GM18867 (cell line): ENCODE measurements at regions not wholly inside any gene's neighbourhood (a gene's known extent, or its start where the extent isn't known, plus 50 kb on each side); places are given as distances from the start of the nearest gene placed in this dataset.
"Not testable (repeated sequence)": the region's sequence is repeated elsewhere in the genome, so short reads cannot be mapped to it uniquely, and the experiment has no call there.

Experiments used
- ATAC-seq: cut with Tn5 transposase; IDR thresholded peaks from one replicate; pipeline ENCODE4 v1.9.1; 2021; ENCODE audit warnings: mild to moderate bottlenecking, moderate library complexity; ENCODE audit not compliant: unreplicated experiment

DNA sequence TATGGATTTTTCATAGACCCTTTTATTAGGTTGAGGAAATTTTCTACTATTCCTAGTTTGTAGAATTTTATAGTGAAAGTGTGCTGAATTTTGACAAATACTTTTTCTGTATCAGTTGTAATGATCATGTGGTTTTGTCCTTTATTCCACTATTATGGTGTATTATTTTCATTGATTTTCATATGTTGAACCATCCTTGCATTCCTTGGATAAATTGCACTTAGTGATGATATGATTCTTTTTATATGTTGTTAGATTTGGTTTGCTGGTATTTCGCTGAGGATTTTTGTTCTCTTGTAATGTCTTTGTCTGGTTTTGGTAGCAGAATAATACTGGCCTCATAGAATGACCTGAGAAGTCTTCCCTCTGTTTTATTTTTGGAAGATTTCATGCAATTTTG is 140.6 kb upstream of the CDK6 start:
- ATAC-seq = no peak

DNA sequence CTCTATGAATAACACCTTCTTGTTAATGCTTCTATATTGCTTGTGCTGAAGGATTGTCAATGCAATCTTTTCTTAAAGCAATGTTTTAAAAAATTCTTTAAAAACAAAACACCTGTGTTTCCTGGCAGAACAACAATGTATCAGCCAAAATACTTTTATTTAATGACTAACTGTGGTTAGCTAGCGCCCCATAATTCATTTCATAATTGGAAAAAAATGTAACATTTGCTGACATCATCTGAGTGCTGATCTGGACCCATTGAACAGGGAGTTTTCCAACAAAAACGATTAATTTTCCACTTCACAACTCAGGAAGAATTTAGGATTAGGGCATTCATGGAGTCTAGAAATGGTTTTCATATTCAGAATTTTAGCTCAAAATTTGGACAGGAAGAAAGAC is 137.6 kb upstream of the CDK6 start:
- no peak for ATAC-seq

DNA sequence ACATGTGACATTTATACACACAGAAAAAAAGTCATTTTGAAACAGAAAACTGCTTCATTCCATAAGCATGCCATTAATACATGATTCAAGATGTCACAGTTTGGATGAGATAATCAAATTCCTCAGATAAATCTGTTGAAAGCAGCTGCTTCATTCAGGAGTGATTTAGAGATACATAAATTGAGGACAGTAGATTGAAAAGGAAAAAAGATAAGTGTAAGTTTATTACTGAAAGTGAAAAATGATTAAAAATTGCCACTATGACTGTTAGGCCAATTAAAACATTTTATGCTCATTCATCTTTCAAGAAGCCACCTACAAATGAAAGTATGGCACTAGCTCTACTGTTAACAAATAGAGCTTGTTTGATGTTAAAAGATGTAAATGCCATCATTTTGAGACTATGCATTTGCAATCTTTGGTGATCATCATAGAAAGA is 136.9 kb upstream of the CDK6 start:
- no peak for ATAC-seq

DNA sequence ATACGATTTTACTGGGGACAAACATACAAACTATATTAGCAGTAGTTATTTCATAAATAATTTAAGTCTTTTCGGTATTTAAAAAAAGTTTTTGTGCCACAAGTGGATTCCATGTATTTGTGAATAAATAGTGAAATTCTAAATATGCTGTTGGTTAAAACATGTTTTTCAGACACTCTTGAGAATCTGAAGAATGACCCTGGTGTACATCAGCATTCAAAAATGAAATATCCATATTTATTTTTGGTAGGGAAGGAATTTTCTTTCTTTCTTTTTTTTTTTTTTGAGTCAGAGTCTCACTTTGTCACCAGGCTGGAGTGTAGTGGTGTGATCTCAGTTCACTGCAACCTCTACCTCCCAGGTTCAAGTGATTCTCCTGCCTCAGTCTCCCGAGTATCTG is 136.1 kb upstream of the CDK6 start:
- ATAC-seq = no peak

DNA sequence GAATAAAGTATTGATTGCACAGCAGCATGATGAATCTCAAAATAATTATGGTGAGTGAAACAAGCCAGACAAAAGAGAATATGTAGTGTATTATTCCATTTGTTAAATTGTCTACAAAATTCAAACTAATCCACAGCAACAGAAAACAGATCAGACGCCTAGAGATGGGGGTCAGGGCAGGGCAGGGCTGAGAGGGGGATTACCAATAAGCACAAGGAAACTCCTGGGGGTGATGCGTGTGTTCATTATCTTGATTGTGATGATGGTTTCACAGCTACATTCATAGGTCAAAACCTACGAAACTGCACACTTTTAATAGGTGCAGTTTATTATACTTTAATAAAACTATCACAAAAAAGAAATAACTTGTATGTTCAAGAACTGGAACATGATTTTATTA is 132.7 kb upstream of the CDK6 start:
- ATAC-seq = no peak

DNA sequence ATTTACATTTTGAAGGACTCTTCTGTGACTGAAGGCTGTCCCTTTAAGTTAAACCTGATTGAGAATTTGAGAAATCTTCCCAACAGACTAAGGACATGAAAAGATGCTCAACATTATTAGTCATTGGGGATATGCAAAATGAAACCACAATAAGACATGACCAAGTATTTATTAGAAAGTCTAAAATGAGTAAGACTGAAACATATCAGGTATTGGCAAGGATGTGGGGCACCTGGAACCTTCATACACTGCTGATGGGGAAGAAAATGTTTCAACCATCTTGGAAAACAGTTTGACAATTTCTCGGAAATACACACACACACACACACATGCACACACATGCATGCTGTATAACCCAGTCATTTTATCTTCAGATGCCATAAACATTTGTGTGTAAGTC is 132.1 kb upstream of the CDK6 start:
- ATAC-seq = peak; percentile 74

DNA sequence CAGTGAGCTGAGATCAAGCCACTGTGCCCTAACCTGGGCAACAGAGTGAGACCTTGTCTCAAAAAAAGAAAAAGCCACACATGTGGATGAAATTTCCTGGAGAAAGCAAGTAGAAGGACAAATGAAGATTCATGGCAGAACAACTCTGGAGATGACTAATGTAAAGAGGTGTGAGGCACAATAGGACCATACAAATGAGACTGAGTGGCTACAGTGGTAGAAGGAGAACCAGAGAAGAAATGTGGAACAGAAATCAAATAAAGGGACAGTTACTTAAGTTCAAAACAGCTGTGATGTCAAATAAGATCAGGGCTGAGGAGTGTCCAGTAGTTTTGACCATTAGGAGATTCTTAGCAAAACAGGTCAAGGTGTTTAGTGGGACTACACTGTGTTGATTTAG is 130.9 kb upstream of the CDK6 start:
- ATAC-seq = no peak

DNA sequence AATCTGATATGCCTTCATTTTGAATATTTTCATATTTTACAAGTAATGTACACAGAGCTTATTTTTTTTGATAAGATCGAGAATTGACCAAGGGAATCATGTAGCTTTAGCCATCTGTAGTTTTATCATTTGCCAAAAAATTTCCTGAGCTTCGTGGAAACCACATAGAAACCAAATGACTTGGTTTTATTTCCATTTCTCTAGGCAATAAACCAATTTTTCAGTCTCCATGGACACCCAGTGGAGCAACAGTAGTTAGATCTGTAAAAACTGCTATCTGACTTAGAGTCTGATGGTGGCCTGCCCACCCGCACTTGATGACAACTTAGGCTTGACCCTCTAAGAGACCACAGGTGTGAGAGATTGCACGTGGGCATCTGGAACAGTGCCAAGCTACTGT is 127.8 kb upstream of the CDK6 start:
- no peak for ATAC-seq

DNA sequence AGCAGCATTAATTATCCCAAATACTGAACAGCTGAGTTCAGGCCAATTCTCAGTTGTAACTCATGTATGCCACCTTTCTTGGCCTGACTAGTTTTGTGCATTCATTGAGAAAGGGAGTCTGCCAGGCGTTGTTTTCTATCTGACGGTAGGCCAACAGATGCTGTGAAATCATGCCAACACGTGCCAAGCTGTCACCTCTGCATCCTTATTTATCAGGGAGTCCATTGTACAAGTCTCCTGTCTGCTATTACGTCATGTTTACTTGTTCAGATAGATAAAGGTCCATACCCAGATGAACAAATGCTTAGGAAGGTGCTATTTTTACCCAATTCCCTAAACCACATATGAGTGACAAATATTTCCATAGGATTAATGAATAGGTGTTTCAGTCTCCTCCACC is 127.2 kb upstream of the CDK6 start:
- ATAC-seq = no peak

DNA sequence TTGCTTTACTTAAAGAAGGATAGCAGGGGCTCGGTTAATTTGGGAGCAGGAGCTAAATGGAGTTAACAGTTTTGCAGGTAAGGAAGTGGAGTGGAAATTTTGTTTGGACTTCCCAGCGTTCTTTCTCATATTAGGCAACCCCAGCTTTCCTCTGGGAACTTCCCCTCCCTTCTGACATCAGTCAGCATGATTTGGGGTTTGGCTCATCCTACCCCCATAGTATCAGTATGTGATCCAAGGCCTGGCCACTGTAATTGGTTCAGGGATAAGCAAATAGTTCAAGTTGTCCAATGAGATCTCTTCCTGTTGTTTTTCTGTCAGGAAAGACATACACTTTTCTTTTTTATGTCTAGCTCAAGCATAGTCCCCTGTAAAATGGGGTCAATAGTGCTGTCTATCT is 125.6 kb upstream of the CDK6 start:
- no peak for ATAC-seq

DNA sequence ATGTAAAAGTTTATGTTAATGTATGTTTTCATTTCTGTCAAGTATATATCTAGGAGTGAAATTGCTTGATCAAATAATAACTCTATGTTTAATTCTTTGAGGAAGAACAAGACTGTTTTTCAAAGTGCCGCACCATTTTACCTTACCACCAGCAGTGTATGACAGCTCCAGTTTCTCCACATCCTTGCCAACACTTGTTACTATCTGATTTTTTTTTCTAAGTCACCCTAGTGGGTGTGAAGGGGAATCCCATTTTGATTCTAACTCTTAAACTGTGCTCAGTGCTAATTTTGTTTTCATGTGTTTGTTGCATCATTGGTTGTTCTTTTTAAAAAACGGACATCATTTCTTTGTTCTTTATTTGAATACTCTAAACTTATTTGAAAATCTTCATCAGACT is 120.2 kb upstream of the CDK6 start:
- no peak for ATAC-seq

DNA sequence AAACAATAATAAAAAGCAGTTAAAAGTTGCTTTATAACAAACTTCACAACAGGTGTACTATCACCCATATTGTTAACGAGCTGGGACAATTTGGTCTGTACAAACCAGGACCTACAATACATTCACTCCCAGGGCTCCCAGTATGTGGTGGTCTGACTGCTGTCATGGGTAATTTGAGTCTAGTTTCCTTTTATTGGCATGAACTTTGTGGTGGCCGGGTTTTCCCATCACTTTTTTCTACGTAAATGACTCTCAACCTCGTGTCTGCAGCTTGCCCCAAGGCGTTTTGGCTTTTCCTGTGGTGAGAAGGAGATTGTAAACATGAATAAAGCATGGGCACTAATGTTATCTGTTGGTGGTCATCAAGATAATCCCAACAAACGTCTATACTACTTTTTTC is 118.7 kb upstream of the CDK6 start:
- no peak for ATAC-seq

DNA sequence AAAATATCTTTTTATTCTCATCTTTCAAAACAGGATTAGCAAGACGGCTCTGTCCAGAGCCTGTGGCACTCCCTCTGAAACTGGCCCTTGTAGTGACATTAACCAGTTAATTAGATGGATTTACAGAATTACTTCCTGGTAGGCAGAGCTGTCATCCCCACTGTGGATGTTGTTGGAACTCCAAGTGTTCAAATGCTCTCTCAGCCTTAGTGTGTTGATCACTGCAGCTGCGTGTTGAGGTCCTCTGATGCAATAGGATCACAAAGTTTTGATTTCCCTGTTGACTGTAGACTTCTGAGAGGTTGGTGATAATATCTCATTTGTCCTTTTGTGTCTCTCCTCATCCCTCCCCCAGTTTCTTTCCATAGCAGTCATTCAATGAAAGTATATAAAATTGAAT is 117.3 kb upstream of the CDK6 start:
- no peak for ATAC-seq

DNA sequence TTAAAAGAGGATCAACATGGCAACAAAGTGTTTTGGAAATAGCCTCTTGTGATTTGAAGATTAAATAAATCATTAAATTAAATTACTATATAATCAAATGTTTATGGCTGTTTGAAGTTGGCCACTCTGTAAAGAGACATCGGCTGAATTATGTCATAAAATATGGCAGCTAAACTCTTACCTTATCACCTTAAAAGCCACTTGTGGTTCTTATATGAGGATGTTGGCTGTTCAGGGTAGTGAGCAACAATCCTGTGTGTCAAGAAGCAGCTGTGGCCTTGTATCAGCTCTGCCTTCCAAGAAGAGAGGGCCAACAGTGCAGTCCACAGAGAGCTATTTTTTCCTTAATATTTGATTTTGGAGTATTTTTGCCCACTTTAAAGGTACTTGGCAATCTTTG is 113.4 kb upstream of the CDK6 start:
- no peak for ATAC-seq

DNA sequence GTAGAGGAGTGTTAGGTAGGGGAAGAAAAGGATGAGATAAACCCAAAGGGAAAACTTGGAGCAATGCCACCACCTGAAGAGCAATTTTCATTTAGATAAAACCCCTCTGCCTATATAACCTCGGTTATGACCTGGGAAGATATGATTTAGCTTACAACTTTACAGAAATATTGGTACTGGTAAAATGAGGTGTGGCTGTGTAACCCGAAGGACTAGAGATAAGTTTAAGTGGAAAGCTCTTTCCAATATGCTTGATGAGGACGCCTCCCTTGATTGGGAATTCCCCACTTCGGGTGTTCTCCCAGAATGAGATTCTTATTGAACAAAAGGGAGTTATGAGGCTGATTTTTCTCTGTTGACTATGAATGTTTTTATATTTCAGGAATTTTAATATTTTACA is 109.5 kb upstream of the CDK6 start:
- no peak for ATAC-seq

DNA sequence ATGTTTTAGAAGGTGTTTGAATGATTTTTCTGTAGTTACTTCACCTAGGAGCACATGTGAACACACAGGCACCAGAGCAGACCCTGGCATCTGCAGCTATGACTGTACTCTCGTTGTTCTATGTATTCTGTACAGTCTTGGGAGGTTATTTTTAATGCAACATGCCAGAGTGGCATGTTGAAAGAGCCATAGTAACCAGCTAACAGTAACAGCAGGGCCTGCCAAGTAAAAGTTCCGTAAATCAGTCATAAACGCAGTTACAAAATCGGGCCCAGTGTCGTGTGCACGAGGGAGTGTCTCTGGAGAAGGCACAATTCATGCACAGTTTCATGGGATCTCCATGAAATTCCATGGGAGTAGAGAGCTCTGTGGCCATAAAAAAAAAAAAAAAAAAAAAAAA is 108.3 kb upstream of the CDK6 start:
- no peak for ATAC-seq

DNA sequence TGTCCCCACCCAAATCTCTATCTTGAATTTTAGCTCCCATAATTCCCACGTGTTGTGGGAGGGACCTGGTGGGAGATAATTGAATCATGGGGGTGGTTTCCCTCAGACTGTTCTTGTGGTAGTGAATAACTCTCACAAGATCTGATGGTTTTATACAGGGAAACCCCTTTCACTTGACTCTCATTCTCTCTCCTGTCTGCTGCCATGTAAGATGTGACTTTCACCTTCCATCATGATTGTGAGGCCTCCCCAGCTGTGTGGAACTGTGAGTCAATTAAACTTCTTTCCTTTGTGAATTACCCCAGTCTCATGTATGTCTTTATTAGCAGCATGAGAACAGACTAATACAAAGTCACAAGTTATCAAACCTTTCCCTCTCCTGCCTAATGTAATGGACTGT is 106.3 kb upstream of the CDK6 start:
- ATAC-seq = not testable (repeated sequence)

DNA sequence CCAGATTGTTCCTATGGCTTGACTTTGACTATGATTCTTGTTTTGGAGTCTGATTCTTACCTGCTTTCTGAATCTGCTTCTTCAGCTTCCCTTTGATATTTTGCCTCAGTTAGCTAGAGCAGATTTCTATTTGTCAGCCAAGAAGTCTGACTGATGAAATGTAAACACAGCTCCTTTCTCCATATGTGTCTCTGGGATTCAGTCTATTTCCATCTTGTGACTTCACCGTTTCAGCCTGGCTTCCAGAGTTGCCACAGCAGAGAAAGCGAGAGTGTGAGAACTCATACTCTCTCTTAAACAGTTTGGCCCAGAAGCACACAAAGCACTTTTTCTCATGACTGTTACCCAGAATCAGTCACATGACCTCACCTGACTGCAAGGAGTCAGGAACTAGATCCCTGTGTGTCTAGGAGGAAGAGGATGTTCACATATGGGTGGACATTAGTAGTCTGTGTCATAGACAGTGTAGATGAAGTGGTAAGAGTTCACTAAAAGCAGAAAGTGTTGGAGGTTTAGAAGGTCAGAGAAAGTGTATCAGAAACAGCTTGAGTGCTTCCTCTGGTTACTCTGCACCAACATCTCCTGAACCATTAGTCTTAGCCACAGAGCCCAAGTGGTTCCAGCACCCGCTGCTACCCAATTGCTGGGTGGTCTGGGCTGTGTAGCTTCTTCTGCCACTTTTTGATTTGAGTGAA is 103.4 kb upstream of the CDK6 start:
- no peak for ATAC-seq

DNA sequence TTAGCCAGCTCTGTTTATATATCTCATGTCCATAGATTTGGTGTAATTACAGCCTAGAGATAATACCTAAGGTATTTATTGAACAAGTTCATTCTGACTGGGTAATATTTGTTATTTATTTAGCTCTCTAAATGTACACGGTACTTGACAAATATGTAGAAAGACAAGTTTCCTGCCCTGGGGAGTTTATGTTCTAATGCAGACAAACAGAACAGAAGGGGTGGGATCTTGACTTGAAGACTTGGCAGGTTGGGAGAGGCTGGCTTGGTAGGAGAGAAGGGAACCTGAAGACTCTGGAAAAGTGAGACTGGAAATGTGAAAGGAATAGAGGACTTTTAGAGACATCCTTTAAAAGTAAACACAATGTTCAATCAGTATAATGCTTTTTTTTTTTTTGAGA is 97.7 kb upstream of the CDK6 start:
- no peak for ATAC-seq

DNA sequence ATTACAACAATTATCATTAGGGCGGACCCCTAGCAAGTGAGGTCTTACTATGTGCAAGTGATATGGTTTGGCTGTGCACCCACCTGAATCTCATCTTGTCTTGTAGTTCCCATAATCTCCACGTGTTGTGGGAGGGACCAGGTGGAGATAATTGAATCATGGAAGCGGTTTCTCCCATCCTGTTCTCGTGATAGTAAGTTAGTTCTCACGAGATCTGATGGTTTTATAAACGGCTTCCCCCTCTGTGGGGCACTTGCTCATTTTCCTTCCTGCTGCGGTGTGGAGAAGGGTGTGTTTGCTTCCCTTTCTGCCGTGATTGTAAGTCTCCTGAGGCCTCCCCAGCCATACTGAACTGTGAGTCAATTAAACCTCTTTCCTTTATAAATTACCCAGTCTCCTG is 96.1 kb upstream of the CDK6 start:
- ATAC-seq = no peak

DNA sequence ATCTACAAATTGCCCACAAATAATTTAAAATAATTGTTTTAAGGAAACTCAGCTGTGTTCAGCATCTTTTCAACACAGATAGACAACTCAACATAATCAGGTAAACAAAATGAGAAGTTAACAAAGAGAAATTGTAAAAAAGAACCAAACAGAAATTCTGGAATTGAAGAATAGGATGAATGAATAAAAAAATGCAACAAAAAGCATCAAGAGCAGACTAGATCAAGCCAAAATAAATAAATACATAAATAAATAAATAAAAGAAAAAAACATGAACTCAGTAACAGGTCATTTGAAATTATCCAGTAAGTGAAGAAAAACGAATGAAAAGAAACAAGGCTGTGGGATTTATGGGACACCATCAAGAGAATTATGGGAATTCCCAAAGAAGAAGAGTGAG is 94.0 kb upstream of the CDK6 start:
- no peak for ATAC-seq

DNA sequence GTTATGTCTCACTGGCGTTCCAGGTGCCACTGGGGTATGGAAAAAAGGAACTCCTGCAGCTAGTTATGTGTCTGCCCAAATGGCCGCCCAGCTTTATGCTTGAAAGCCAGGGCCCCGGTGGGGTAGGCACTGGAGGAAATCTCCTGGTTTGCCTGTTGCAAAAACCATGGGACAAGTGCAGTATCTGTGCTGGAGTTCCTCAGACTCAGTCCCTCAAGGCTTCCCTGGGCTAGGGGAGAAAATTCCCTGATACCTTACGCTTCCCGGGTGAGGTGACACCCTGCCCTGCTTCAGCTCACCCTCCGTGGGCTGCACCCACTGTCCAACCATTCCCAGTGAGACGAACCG is 90.3 kb upstream of the CDK6 start:
- no peak for ATAC-seq

DNA sequence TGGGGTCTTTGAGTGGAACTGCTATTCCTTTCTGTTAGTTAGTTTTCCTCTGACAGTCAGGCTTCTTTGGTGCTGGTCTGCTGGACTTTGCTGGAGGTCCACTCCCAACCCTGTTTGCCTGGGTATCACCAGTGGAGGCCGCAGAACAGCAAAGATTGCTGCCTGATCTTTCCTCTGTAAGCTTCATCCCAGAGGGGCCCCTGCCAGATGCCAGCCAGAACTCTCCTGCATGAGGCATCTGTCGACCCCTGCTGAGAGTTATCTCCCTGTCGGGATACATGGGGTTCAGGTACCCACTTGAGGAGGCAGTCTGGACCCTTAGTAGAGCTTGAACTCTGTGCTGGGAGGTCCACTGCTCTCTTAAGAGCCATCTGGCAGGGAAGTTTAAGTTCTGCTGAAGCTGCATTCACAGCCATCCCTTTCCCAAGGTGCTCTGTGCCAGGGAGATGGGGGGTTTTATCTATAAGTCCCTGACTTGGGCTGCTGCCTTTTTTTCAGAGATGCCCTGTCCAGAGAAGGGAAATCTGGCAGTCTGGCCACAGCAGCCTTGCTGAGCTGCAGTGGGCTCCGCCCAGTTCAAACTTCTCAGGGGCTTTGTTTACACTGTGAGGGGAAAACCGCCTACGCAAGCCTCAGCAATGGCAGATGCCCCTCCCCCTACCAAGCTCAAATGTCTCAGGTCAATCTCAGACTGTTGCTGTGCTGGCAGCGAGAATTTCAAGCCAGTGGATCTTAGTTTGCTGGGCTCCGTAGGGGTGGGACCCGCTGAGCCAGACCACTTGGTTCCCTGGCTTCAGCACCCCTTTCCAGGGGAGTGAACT is 89.7 kb upstream of the CDK6 start:
- ATAC-seq = no peak
